HG02884 (cell line): ENCODE measurements at regions not wholly inside any gene's neighbourhood (a gene's known extent, or its start where the extent isn't known, plus 50 kb on each side); places are given as distances from the start of the nearest gene placed in this dataset.

ENCODE experiments used
- ATAC-seq: cut with Tn5 transposase; IDR thresholded peaks from one replicate; pipeline ENCODE4 v1.9.1; 2021; ENCODE audit warnings: mild to moderate bottlenecking, moderate library complexity; ENCODE audit not compliant: unreplicated experiment

GRCh38 chr5:2391021-2391420 is 360.5 kb downstream of the IRX2 start:
- no peak for ATAC-seq

GRCh38 chr5:2388571-2388970 is 362.9 kb downstream of the IRX2 start:
- no peak for ATAC-seq

GRCh38 chr5:2387634-2388325 is 363.7 kb downstream of the IRX2 start:
- no peak for ATAC-seq

- ATAC-seq, result no peak
These were observed 364.2 kb downstream of the IRX2 start for GRCh38 chr5:2387250-2387633.

- no peak for ATAC-seq
These were observed 365.7 kb downstream of the IRX2 start for GRCh38 chr5:2385818-2386217.

- no peak for ATAC-seq
These were observed 367.8 kb downstream of the IRX2 start for GRCh38 chr5:2383698-2384065.

- ATAC-seq, result no peak
These were observed 368.4 kb downstream of the IRX2 start for GRCh38 chr5:2382776-2383697.

- no peak for ATAC-seq
These were observed 369.6 kb downstream of the IRX2 start for GRCh38 chr5:2381861-2382260.

GRCh38 chr5:2381070-2381469 is 370.4 kb downstream of the IRX2 start:
- ATAC-seq, result no peak

GRCh38 chr5:2378976-2379375 is 372.5 kb downstream of the IRX2 start:
- ATAC-seq, result no peak

GRCh38 chr5:2378108-2378507 is 373.4 kb downstream of the IRX2 start:
- no peak for ATAC-seq

GRCh38 chr5:2376486-2376885 is 375.0 kb downstream of the IRX2 start:
- ATAC-seq, result no peak

- ATAC-seq, result no peak
These were observed 375.7 kb downstream of the IRX2 start for GRCh38 chr5:2375757-2376250.

GRCh38 chr5:2375291-2375690 is 376.2 kb downstream of the IRX2 start:
- ATAC-seq, result no peak

GRCh38 chr5:2374703-2375102 is 376.8 kb downstream of the IRX2 start:
- ATAC-seq, result no peak

GRCh38 chr5:2373631-2374030 is 377.8 kb downstream of the IRX2 start:
- ATAC-seq, result no peak

GRCh38 chr5:2371419-2371710 is 380.1 kb downstream of the IRX2 start:
- ATAC-seq, result no peak

GRCh38 chr5:2370626-2371418 is 380.7 kb downstream of the IRX2 start:
- no peak for ATAC-seq

GRCh38 chr5:2369178-2369577 is 382.3 kb downstream of the IRX2 start:
- no peak for ATAC-seq

- no peak for ATAC-seq
These were observed 384.7 kb downstream of the IRX2 start for GRCh38 chr5:2366816-2367215.

- no peak for ATAC-seq
These were observed 394.2 kb downstream of the IRX2 start for GRCh38 chr5:2357309-2357708.

GRCh38 chr5:2355859-2356258 is 395.6 kb downstream of the IRX2 start:
- ATAC-seq, result no peak
